ENCODE measurements at regions not wholly inside any gene's neighbourhood (a gene's known extent, or its start where the extent isn't known, plus 50 kb on each side); places are given as distances from the start of the nearest gene placed in this dataset.

GRCh38 chr4:127578967-127579366 lies 53.8 kb upstream of the INTU start:
- TF ChIP-seq, protein P1, sequence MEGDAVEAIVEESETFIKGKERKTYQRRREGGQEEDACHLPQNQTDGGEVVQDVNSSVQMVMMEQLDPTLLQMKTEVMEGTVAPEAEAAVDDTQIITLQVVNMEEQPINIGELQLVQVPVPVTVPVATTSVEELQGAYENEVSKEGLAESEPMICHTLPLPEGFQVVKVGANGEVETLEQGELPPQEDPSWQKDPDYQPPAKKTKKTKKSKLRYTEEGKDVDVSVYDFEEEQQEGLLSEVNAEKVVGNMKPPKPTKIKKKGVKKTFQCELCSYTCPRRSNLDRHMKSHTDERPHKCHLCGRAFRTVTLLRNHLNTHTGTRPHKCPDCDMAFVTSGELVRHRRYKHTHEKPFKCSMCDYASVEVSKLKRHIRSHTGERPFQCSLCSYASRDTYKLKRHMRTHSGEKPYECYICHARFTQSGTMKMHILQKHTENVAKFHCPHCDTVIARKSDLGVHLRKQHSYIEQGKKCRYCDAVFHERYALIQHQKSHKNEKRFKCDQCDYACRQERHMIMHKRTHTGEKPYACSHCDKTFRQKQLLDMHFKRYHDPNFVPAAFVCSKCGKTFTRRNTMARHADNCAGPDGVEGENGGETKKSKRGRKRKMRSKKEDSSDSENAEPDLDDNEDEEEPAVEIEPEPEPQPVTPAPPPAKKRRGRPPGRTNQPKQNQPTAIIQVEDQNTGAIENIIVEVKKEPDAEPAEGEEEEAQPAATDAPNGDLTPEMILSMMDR (IDR thresholded peaks at IDR 0.05), result no peak
- TF ChIP-seq POLR2A (IDR thresholded peaks at IDR 0.05), result no peak
- TF ChIP-seq POLR2AphosphoS5 (IDR thresholded peaks at IDR 0.05), result no peak
- TF ChIP-seq EP300 (IDR thresholded peaks at IDR 0.05), result no peak
